SK-N-SH treated with all-trans-retinoic acid at 6 μM for 48 hours (cell line): ENCODE measurements at regions not wholly inside any gene's neighbourhood (a gene's known extent, or its start where the extent isn't known, plus 50 kb on each side); places are given as distances from the start of the nearest gene placed in this dataset.

Experiments
- ATAC-seq: fragments of 200-7000 bp; cut with Tn5 transposase; 3 replicates; pipeline ENCODE4 v1.9.1; 2020; ENCODE audit warnings: mild to moderate bottlenecking, moderate library complexity
- BACH2 ChIP-seq: fragments of 250-450 bp; sonication (Bioruptor Pico); IDR thresholded peaks from 2 replicates; pipeline ENCODE4 v1.9.0; 2021; ENCODE audit warnings: mild to moderate bottlenecking, borderline replicate concordance
- CREB5 ChIP-seq: fragments of 250-450 bp; sonication (Bioruptor Pico); IDR thresholded peaks from 2 replicates; pipeline ENCODE4 v1.5.1; 2020; ENCODE audit warnings: low read depth, mild to moderate bottlenecking, moderate library complexity
- CSDC2 ChIP-seq: fragments of 250-450 bp; sonication (Bioruptor Pico); IDR thresholded peaks from 2 replicates; pipeline ENCODE4 v1.5.0; 2020; ENCODE audit warnings: mild to moderate bottlenecking, moderate library complexity
- CSRNP3 ChIP-seq: fragments of 250-450 bp; sonication (Bioruptor Pico); IDR thresholded peaks from 2 replicates; pipeline ENCODE4 v1.5.1; 2021; ENCODE audit warnings: mild to moderate bottlenecking, moderate library complexity
- ESRRG ChIP-seq: fragments of 250-450 bp; sonication (Bioruptor Pico); IDR thresholded peaks from 2 replicates; pipeline ENCODE4 v1.6.1; 2021; ENCODE audit warnings: mild to moderate bottlenecking
- GLIS3 ChIP-seq: fragments of 250-450 bp; sonication (Bioruptor Pico); IDR thresholded peaks from 2 replicates; pipeline ENCODE4 v1.5.0; 2020; ENCODE audit warnings: mild to moderate bottlenecking, moderate library complexity
- ISL1 ChIP-seq: fragments of 250-450 bp; sonication (Bioruptor Pico); IDR thresholded peaks from 2 replicates; pipeline ENCODE4 v2.1.2; 2022; ENCODE audit warnings: mild to moderate bottlenecking, moderate library complexity
- OSR1 ChIP-seq: fragments of 250-450 bp; sonication (Bioruptor Pico); IDR thresholded peaks from 2 replicates; pipeline ENCODE4 v1.8.0; 2022; ENCODE audit warnings: moderate library complexity, mild to moderate bottlenecking, inconsistent platforms
- PATZ1 ChIP-seq: fragments of 250-450 bp; sonication (Bioruptor Pico); IDR thresholded peaks from 2 replicates; pipeline ENCODE4 v1.8.0; 2020; ENCODE audit warnings: mild to moderate bottlenecking, moderate library complexity, borderline replicate concordance
- POU6F1 ChIP-seq: fragments of 250-450 bp; sonication (Bioruptor Pico); IDR thresholded peaks from 2 replicates; pipeline ENCODE4 v1.8.0; 2021; ENCODE audit warnings: low read depth, mild to moderate bottlenecking, moderate library complexity, borderline replicate concordance
- PPARA ChIP-seq: fragments of 250-450 bp; sonication (Bioruptor Pico); IDR thresholded peaks from 2 replicates; pipeline ENCODE4 v1.5.0; 2020; ENCODE audit warnings: mild to moderate bottlenecking, borderline replicate concordance
- RARB ChIP-seq: fragments of 250-450 bp; sonication (Bioruptor Pico); IDR thresholded peaks from 2 replicates; pipeline ENCODE4 v1.8.0; 2021; ENCODE audit warnings: mild to moderate bottlenecking, moderate library complexity
- SNAI2 ChIP-seq: fragments of 250-450 bp; sonication (Bioruptor Pico); IDR thresholded peaks from 2 replicates; pipeline ENCODE4 v1.5.0; 2020; ENCODE audit warnings: mild to moderate bottlenecking, moderate library complexity
- TCF4 ChIP-seq: fragments of 250-450 bp; sonication (Bioruptor Pico); IDR thresholded peaks from 2 replicates; pipeline ENCODE4 v1.8.0; 2021; ENCODE audit warnings: mild to moderate bottlenecking, moderate library complexity, borderline replicate concordance
- TOX ChIP-seq: fragments of 250-450 bp; sonication (Bioruptor Pico); IDR thresholded peaks from 2 replicates; pipeline ENCODE4 v1.8.0; 2021; ENCODE audit warnings: mild to moderate bottlenecking, moderate library complexity, borderline replicate concordance
- TSHZ2 ChIP-seq: fragments of 250-450 bp; sonication (Bioruptor Pico); IDR thresholded peaks from 2 replicates; pipeline ENCODE4 v1.5.0; 2020; ENCODE audit warnings: mild to moderate bottlenecking, moderate library complexity
- ZC3H10 ChIP-seq: fragments of 250-450 bp; sonication (Bioruptor Pico); IDR thresholded peaks from 2 replicates; pipeline ENCODE4 v1.5.1; 2021; ENCODE audit warnings: mild to moderate bottlenecking, moderate library complexity
- ZFP3 ChIP-seq: fragments of 250-450 bp; sonication (Bioruptor Pico); IDR thresholded peaks from 2 replicates; pipeline ENCODE4 v1.5.0; 2020; ENCODE audit warnings: mild to moderate bottlenecking, moderate library complexity
- ZFP30 ChIP-seq: fragments of 450-650 bp; formaldehyde crosslinking; IDR thresholded peaks from 2 replicates; pipeline ENCODE4 v1.5.0; 2022; ENCODE audit warnings: mild to moderate bottlenecking, moderate library complexity
- ZNF565 ChIP-seq: fragments of 450-650 bp; formaldehyde crosslinking; conservative IDR thresholded peaks from 2 replicates; pipeline ENCODE4 v1.5.0; 2020; ENCODE audit warnings: low read depth, mild to moderate bottlenecking, moderate library complexity
- ZNF70 ChIP-seq: fragments of 450-650 bp; formaldehyde crosslinking; IDR thresholded peaks from 2 replicates; pipeline ENCODE4 v1.5.0; 2020; ENCODE audit warnings: mild to moderate bottlenecking, moderate library complexity
- ZNF8 ChIP-seq: fragments of 450-650 bp; formaldehyde crosslinking; IDR thresholded peaks from 2 replicates; pipeline ENCODE4 v1.5.0; 2020; ENCODE audit warnings: mild to moderate bottlenecking, moderate library complexity

- no peak for ATAC-seq
- TF ChIP-seq CSRNP3 (CRISPR knock-in tag), result no peak
- no peak for TF ChIP-seq ZFP3
- no peak for TF ChIP-seq TOX (CRISPR knock-in tag)
- no peak for TF ChIP-seq ISL1
- TF ChIP-seq TCF4, result no peak
- TF ChIP-seq CREB5, result no peak
- TF ChIP-seq BACH2, result no peak
- TF ChIP-seq TSHZ2, result no peak
- no peak for TF ChIP-seq CSDC2
- no peak for TF ChIP-seq SNAI2 (CRISPR knock-in tag)
- TF ChIP-seq GLIS3 (CRISPR knock-in tag), result no peak
- TF ChIP-seq ESRRG, result no peak
- no peak for TF ChIP-seq ZFP30 (CRISPR knock-in tag)
- TF ChIP-seq, all 23 proteins: peak for 0
Observed at GRCh38 chr5:52579391-52579790, 208.3 kb upstream of the ITGA1 start.

- no peak for ATAC-seq
- TF ChIP-seq SNAI2 (CRISPR knock-in tag) (no peak), ZC3H10 (CRISPR knock-in tag) (no peak), TCF4 (no peak), RARB (CRISPR knock-in tag) (no peak), CSRNP3 (CRISPR knock-in tag) (no peak), PPARA (CRISPR knock-in tag) (no peak), TOX (CRISPR knock-in tag) (no peak), ZNF565 (CRISPR knock-in tag) (no peak), ZNF8 (CRISPR knock-in tag) (no peak), ZFP30 (CRISPR knock-in tag) (no peak), GLIS3 (CRISPR knock-in tag) (no peak), ESRRG (no peak), POU6F1 (CRISPR knock-in tag) (no peak), OSR1 (CRISPR knock-in tag) (no peak), PATZ1 (CRISPR knock-in tag) (no peak), CSDC2 (no peak), ZNF70 (CRISPR knock-in tag) (no peak), ZFP3 (no peak), CREB5 (no peak)
- TF ChIP-seq, all 23 proteins: peak for 0
Observed at GRCh38 chr5:52580921-52581320, 206.8 kb upstream of the ITGA1 start.
